NB4 (cell line): ENCODE measurements at regions not wholly inside any gene's neighbourhood (a gene's known extent, or its start where the extent isn't known, plus 50 kb on each side); places are given as distances from the start of the nearest gene placed in this dataset.

ENCODE experiments used
- DNase-seq: peaks from one replicate; pipeline ENCODE4 v3.0.0; 2010; ENCODE audit warnings: low read depth
- H3K4me3 ChIP-seq: one replicate; pipeline ENCODE4 v1.5.1; 2011; ENCODE audit warnings: mild to moderate bottlenecking, low read depth, low read length, moderate library complexity
- CTCF ChIP-seq: IDR thresholded peaks from one replicate; pipeline ENCODE4 v1.5.1; 2012; ENCODE audit warnings: low read depth, low read length
- MYC ChIP-seq: IDR thresholded peaks from 2 replicates; pipeline ENCODE4 v1.6.1; 2011; ENCODE audit warnings: low read depth, low read length
- POLR2A ChIP-seq: IDR thresholded peaks from 2 replicates; pipeline ENCODE4 v1.6.1; 2011; ENCODE audit warnings: mild to moderate bottlenecking; ENCODE audit not compliant: insufficient read length; ENCODE audit errors: extremely low read depth
- TF ChIP-seq, protein P1 (sequence below): IDR thresholded peaks from 2 replicates; pipeline ENCODE4 v1.6.1; 2011; ENCODE audit warnings: low read depth, low read length

GRCh38 chr2:204133476-204133875 lies 196.9 kb downstream of the ICOS start:
- DNase-seq = no peak
- no peak for TF ChIP-seq MYC
- no peak for TF ChIP-seq CTCF
- TF ChIP-seq, protein P1, sequence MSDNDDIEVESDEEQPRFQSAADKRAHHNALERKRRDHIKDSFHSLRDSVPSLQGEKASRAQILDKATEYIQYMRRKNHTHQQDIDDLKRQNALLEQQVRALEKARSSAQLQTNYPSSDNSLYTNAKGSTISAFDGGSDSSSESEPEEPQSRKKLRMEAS = no peak
- no peak for TF ChIP-seq POLR2A
- no peak overlapping the region for H3K4me3 ChIP-seq

- no peak for DNase-seq
- no peak overlapping the region for H3K4me3 ChIP-seq
- TF ChIP-seq POLR2A (no peak), CTCF (no peak), MYC (no peak)
- TF ChIP-seq, protein P1 = no peak
These were observed 197.9 kb downstream of the ICOS start for GRCh38 chr2:204134421-204134820.

DNA sequence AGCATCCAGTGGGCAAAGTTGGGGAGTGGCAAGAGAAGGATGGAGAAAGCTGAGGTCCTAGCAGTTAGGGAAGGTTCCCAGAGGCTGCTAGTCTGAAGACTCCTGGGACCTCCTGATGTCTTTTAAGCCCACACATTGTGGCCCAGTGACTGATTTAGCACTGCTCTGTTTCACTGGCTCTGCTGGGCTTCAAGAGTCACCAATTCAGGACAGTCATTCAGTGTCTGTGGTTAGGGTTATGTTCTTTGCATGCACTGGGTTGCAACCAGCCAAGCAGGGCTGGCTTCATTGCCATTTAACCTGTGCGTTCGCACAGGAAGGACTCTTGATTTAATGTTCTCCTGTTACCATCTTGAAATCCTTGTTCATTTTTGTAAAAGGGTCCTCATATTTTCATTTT lies 199.2 kb downstream of the ICOS start:
- H3K4me3 ChIP-seq = no peak overlapping the region
- no peak for DNase-seq
- TF ChIP-seq MYC (no peak), POLR2A (no peak), CTCF (no peak)
- TF ChIP-seq, protein P1 = no peak

- TF ChIP-seq POLR2A = no peak
- TF ChIP-seq MYC = no peak
- TF ChIP-seq, protein P1 = no peak
- no peak for TF ChIP-seq CTCF
- no peak overlapping the region for H3K4me3 ChIP-seq
- no peak for DNase-seq
These were observed 201.6 kb downstream of the ICOS start for GRCh38 chr2:204138206-204138605.

DNA sequence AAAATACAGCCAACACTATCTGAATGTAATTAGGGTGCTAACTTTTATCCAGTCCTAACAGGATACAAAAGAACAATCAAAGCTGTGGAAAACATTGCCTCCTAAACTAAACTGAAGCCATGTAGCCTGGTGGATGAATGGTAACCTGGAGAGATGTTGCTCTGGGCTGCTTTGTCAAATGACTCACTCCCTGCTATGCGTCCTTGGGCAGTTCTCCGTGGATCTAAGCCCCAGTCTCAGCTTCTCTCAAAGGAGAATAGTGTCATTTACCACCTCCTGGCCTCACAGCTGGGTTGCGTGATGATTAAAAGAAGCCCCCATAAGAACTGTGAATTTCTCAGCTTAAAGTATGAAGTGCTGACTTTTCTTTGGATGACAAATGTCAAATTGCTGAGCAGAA lies 203.7 kb downstream of the ICOS start:
- no peak for DNase-seq
- H3K4me3 ChIP-seq = no peak overlapping the region
- TF ChIP-seq CTCF (no peak), POLR2A (no peak), MYC (no peak)
- TF ChIP-seq, protein P1 = no peak

DNA sequence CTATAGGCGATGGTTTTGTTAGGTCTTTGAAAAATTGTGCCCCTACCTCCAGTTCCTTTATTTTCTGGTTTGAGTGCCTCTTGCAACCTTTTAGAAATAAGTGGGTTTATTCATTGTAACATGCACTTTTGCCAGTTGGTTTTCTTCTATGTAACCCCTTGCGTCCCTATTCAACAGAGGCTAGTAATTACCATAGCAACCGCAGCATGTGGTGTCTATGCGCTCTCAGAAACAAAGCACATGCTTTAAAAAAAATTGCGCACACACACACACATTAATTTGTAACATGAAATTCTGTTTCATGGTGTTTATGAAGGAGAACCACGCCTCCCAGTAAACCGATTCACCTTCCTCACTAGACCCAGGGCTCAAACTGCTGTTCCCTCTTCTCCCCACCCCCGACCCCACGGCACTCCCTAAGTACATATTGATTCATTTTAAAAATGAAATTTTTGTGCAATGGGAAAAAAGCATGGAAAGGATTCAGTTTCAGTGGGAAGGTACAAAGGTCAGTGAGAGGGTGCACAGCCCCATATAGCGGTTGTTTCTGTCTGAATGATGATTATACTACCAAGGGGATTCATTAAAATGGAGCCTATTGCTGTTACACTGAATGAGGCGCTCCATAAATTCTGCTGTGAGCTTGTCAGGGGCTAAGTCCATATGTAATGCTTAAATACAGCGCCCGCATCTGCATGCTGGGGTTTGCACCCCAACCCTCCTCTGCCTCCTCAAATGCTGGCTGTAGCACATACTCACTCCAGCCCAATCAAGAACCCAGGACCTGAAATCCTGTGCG lies 206.9 kb downstream of the ICOS start:
- no peak overlapping the region for H3K4me3 ChIP-seq
- no peak for DNase-seq
- TF ChIP-seq MYC (no peak), CTCF (no peak), POLR2A (no peak)
- TF ChIP-seq, protein P1 = no peak
